ENCODE measurements at regions not wholly inside any gene's neighbourhood (a gene's known extent, or its start where the extent isn't known, plus 50 kb on each side); places are given as distances from the start of the nearest gene placed in this dataset.

- DNase-seq (no peak), ATAC-seq (ENCODE audit: poor library complexity) (no peak)
- TF ChIP-seq CTCF (IDR thresholded peaks at IDR 0.05), result no peak
Measured at GRCh38 chr2:223238301-223238700, 186.3 kb downstream of the KCNE4 start.

GRCh38 chr2:223243233-223243632, 191.2 kb downstream of the KCNE4 start:
- intact Hi-C loops (cut with DNase I, micrococcal nuclease), result no loop called here

More at GRCh38 chr2:223238301-223238700, 186.3 kb downstream of the KCNE4 start:
- ChIA-PET POLR2A (no interaction called here), CTCF (no interaction called here)
- no peak overlapping the region for H3K4me3 ChIP-seq (ENCODE audit: low read length)
- peaks cover 0 to 4% of the 10 kb centered on the region in 2 experiments for H3K9me3 ChIP-seq (ENCODE audit: control insufficient read depth in 1 of 2, insufficient read depth in 1 of 2, low read length in 2 of 2)
- no peaks in the 10 kb centered on the region for H3K4me1 ChIP-seq (ENCODE audit: insufficient read depth, low read length)
- no peaks in the 10 kb centered on the region for H3K27me3 ChIP-seq (ENCODE audit: control insufficient read depth in 1 of 2, insufficient read depth in 2 of 2, low read length in 2 of 2)
- Mint-ChIP-seq H3K9me3 (no peaks in the 10 kb centered on the region), H3K4me1 (ENCODE audit: low read depth) (no peaks in the 10 kb centered on the region), H3K27me3 (no peaks in the 10 kb centered on the region), H3K27ac (no peak overlapping the region), H3K4me3 (no peak overlapping the region), H3K36me3 (ENCODE audit: low read depth) (no peaks in the 10 kb centered on the region)
- intact Hi-C loops (cut with DNase I, micrococcal nuclease), result no loop called here
- no peaks in the 10 kb centered on the region for H3K36me3 ChIP-seq (ENCODE audit: insufficient read depth, low read length)
- no peak overlapping the region for H3K27ac ChIP-seq (ENCODE audit: low read depth in 1 of 2, low read length in 2 of 2)

GRCh38 chr2:223247136-223247535, 195.1 kb downstream of the KCNE4 start:
- Histone ChIP-seq H3K4me1 (ENCODE audit: insufficient read depth, low read length) (no peaks in the 10 kb centered on the region), H3K27me3 (ENCODE audit: control insufficient read depth in 1 of 2, insufficient read depth in 2 of 2, low read length in 2 of 2) (no peaks in the 10 kb centered on the region), H3K9me3 (ENCODE audit: control insufficient read depth in 1 of 2, insufficient read depth in 1 of 2, low read length in 2 of 2) (peaks cover 0 to 6% of the 10 kb centered on the region in 2 experiments), H3K4me3 (ENCODE audit: low read length) (no peak overlapping the region), H3K27ac (ENCODE audit: low read depth in 1 of 2, low read length in 2 of 2) (no peak overlapping the region), H3K36me3 (ENCODE audit: insufficient read depth, low read length) (no peaks in the 10 kb centered on the region)
- H3K4me1 Mint-ChIP-seq (ENCODE audit: low read depth), result no peaks in the 10 kb centered on the region
- TF ChIP-seq CTCF (IDR thresholded peaks at IDR 0.05), result no peak
- ATAC-seq (ENCODE audit: poor library complexity) (no peak), DNase-seq (no peak)
- no peaks in the 10 kb centered on the region for H3K27me3 Mint-ChIP-seq
- H3K27ac Mint-ChIP-seq, result no peak overlapping the region
- ChIA-PET CTCF (no interaction called here), POLR2A (no interaction called here)
- intact Hi-C loops (cut with DNase I, micrococcal nuclease), result no loop called here
- H3K9me3 Mint-ChIP-seq, result no peaks in the 10 kb centered on the region
- H3K4me3 Mint-ChIP-seq, result no peak overlapping the region
- no peaks in the 10 kb centered on the region for H3K36me3 Mint-ChIP-seq (ENCODE audit: low read depth)

More at GRCh38 chr2:223243233-223243632, 191.2 kb downstream of the KCNE4 start:
- no peaks in the 10 kb centered on the region for H3K9me3 Mint-ChIP-seq
- Histone ChIP-seq H3K4me3 (ENCODE audit: low read length) (no peak overlapping the region), H3K27me3 (ENCODE audit: control insufficient read depth in 1 of 2, insufficient read depth in 2 of 2, low read length in 2 of 2) (no peaks in the 10 kb centered on the region), H3K36me3 (ENCODE audit: insufficient read depth, low read length) (no peaks in the 10 kb centered on the region), H3K9me3 (ENCODE audit: control insufficient read depth in 1 of 2, insufficient read depth in 1 of 2, low read length in 2 of 2) (peaks cover 0 to 10% of the 10 kb centered on the region in 2 experiments), H3K4me1 (ENCODE audit: insufficient read depth, low read length) (no peaks in the 10 kb centered on the region), H3K27ac (ENCODE audit: low read depth in 1 of 2, low read length in 2 of 2) (no peak overlapping the region)
- DNase-seq, result no peak
- ATAC-seq (ENCODE audit: poor library complexity), result no peak
- H3K4me3 Mint-ChIP-seq, result no peak overlapping the region
- H3K27me3 Mint-ChIP-seq, result no peaks in the 10 kb centered on the region
- ChIA-PET CTCF (no interaction called here), POLR2A (no interaction called here)
- H3K4me1 Mint-ChIP-seq (ENCODE audit: low read depth), result no peaks in the 10 kb centered on the region
- no peak overlapping the region for H3K27ac Mint-ChIP-seq
- no peak for TF ChIP-seq CTCF (IDR thresholded peaks at IDR 0.05)
- H3K36me3 Mint-ChIP-seq (ENCODE audit: low read depth), result no peaks in the 10 kb centered on the region

All from CD4-positive, alpha-beta T cell (primary cell).